H9 (cell line): ENCODE measurements at regions not wholly inside any gene's neighbourhood (a gene's known extent, or its start where the extent isn't known, plus 50 kb on each side); places are given as distances from the start of the nearest gene placed in this dataset.

Experiments used
- DNase-seq: peaks from one replicate; pipeline ENCODE4 v3.0.0-alpha.2; 2017
- H2AFZ ChIP-seq: one replicate; pipeline ENCODE4 v1.6.1; 2013; ENCODE audit warnings: mild to moderate bottlenecking, low read length, control low read depth, moderate library complexity
- H2AK5ac ChIP-seq: 2 replicates; pipeline ENCODE4 v1.6.1; 2013; ENCODE audit warnings: low read length, control low read depth, mixed read lengths; ENCODE audit not compliant: insufficient read length
- H2BK120ac ChIP-seq: one replicate; pipeline ENCODE4 v1.6.1; 2013; ENCODE audit warnings: low read depth, mild to moderate bottlenecking, low read length, control low read depth, inconsistent platforms; ENCODE audit not compliant: poor library complexity, severe bottlenecking
- H2BK12ac ChIP-seq: 2 replicates; pipeline ENCODE4 v1.6.1; 2013; ENCODE audit warnings: low read length, control low read depth, mixed read lengths, low read depth; ENCODE audit not compliant: insufficient read length
- H2BK15ac ChIP-seq: 2 replicates; pipeline ENCODE4 v1.6.1; 2013; ENCODE audit warnings: low read depth, low read length, control low read depth
- H2BK20ac ChIP-seq: one replicate; pipeline ENCODE4 v1.6.1; 2013; ENCODE audit warnings: low read depth, mild to moderate bottlenecking, low read length, control low read depth, inconsistent platforms; ENCODE audit not compliant: poor library complexity, severe bottlenecking
- H2BK5ac ChIP-seq: 2 replicates; pipeline ENCODE4 v1.6.1; 2013; ENCODE audit warnings: low read length, control low read depth, mixed read lengths; ENCODE audit not compliant: insufficient read length
- H3K14ac ChIP-seq: 2 replicates; pipeline ENCODE4 v1.6.1; 2013; ENCODE audit warnings: low read length, control low read depth; ENCODE audit not compliant: insufficient read depth
- H3K18ac ChIP-seq: 2 replicates; pipeline ENCODE4 v1.6.1; 2013; ENCODE audit warnings: low read depth, mild to moderate bottlenecking, mixed read lengths, low read length, control low read depth; ENCODE audit not compliant: insufficient read length
- H3K23ac ChIP-seq: 2 replicates; pipeline ENCODE4 v1.6.1; 2013; ENCODE audit warnings: low read length, control low read depth, mixed read lengths, low read depth; ENCODE audit not compliant: insufficient read length
- H3K23me2 ChIP-seq: 2 replicates; pipeline ENCODE4 v1.6.1; 2013; ENCODE audit warnings: low read depth, mild to moderate bottlenecking, mixed read lengths, low read length, control low read depth; ENCODE audit not compliant: insufficient read length, poor library complexity, severe bottlenecking
- H3K27ac ChIP-seq: 2 replicates; pipeline ENCODE4 v1.5.1; 2013; ENCODE audit warnings: low read length, control low read depth, mixed read lengths, low read depth; ENCODE audit not compliant: insufficient read length
- H3K27me3 ChIP-seq: 2 replicates; pipeline ENCODE4 v1.6.1; 2013; ENCODE audit warnings: low read length, control low read depth, inconsistent platforms; ENCODE audit not compliant: insufficient read depth
- H3K4ac ChIP-seq: 2 replicates; pipeline ENCODE4 v1.6.1; 2013; ENCODE audit warnings: low read depth, mild to moderate bottlenecking, control low read depth, inconsistent platforms, low read length, moderate library complexity
- H3K4me1 ChIP-seq: 2 replicates; pipeline ENCODE4 v1.6.1; 2013; ENCODE audit warnings: low read length, control low read depth, inconsistent platforms; ENCODE audit not compliant: insufficient read depth
- H3K4me2 ChIP-seq: 2 replicates; pipeline ENCODE4 v1.6.1; 2013; ENCODE audit warnings: low read length, control low read depth, mixed read lengths; ENCODE audit not compliant: insufficient read length, insufficient read depth
- H3K56ac ChIP-seq: 2 replicates; pipeline ENCODE4 v1.6.1; 2013; ENCODE audit warnings: low read depth, mild to moderate bottlenecking, mixed read lengths, low read length, control low read depth; ENCODE audit not compliant: insufficient read length
- H3K79me1 ChIP-seq: 2 replicates; pipeline ENCODE4 v1.6.1; 2013; ENCODE audit warnings: low read depth, mild to moderate bottlenecking, moderate library complexity, low read length, control low read depth, inconsistent platforms; ENCODE audit not compliant: insufficient read depth, poor library complexity, severe bottlenecking
- H3K79me2 ChIP-seq: 2 replicates; pipeline ENCODE4 v1.6.1; 2013; ENCODE audit warnings: low read length, control low read depth, inconsistent platforms; ENCODE audit not compliant: insufficient read depth
- H3K9ac ChIP-seq: 2 replicates; pipeline ENCODE4 v1.6.1; 2013; ENCODE audit warnings: low read length, control low read depth, mixed read lengths; ENCODE audit not compliant: insufficient read length; ENCODE audit errors: extremely low read depth
- H3K9me3 ChIP-seq: one replicate; pipeline ENCODE4 v1.6.1; 2013; ENCODE audit warnings: low read depth, low read length, inconsistent platforms; ENCODE audit not compliant: control insufficient read depth
- H3T11ph ChIP-seq: one replicate; pipeline ENCODE4 v1.6.1; 2013; ENCODE audit warnings: mild to moderate bottlenecking, low read length, control low read depth, inconsistent platforms
- H4K20me1 ChIP-seq: one replicate; pipeline ENCODE4 v1.6.1; 2013; ENCODE audit not compliant: control insufficient read depth, insufficient read length, insufficient read depth
- H4K5ac ChIP-seq: 2 replicates; pipeline ENCODE4 v1.6.1; 2013; ENCODE audit warnings: low read depth, mild to moderate bottlenecking, mixed read lengths, low read length, control low read depth; ENCODE audit not compliant: insufficient read length
- H4K8ac ChIP-seq: replicated peaks from 2 replicates; pipeline ENCODE4 v1.6.1; 2013; ENCODE audit warnings: low read length, control low read depth, mixed read lengths, low read depth; ENCODE audit not compliant: insufficient read length
- H4K91ac ChIP-seq: 2 replicates; pipeline ENCODE4 v1.6.1; 2013; ENCODE audit warnings: low read depth, mild to moderate bottlenecking, moderate library complexity, mixed read lengths, low read length, control low read depth; ENCODE audit not compliant: insufficient read length
- H3K27ac Mint-ChIP-seq, 3 experiments: 2 replicates in 2 of 3; 3 replicates in 1 of 3; pipeline ENCODE4 v1.8.0; 2020 to 2021; ENCODE audit warnings: mixed read lengths in 3 of 3, mild to moderate bottlenecking in 1 of 3, moderate library complexity in 1 of 3
- H3K27me3 Mint-ChIP-seq: 2 replicates; pipeline ENCODE4 v1.8.0; 2021; ENCODE audit warnings: low read depth, mild to moderate bottlenecking, moderate library complexity, mixed read lengths
- H3K36me3 Mint-ChIP-seq, 3 experiments: 2 replicates in 2 of 3; 3 replicates in 1 of 3; pipeline ENCODE4 v1.8.0; 2020 to 2021; ENCODE audit warnings: low read depth in 3 of 3, mixed read lengths in 3 of 3; ENCODE audit not compliant: insufficient read depth in 1 of 3
- H3K4me1 Mint-ChIP-seq, 2 experiments: 2 replicates each; pipeline ENCODE4 v1.8.0; 2020; ENCODE audit warnings: mixed read lengths in 2 of 2
- H3K4me3 Mint-ChIP-seq, 2 experiments: 2 replicates in 1 of 2; 3 replicates in 1 of 2; pipeline ENCODE4 v1.8.0; 2020 to 2021; ENCODE audit warnings: mild to moderate bottlenecking in 2 of 2, mixed read lengths in 2 of 2, moderate library complexity in 1 of 2
- H3K9me3 Mint-ChIP-seq, 2 experiments: 2 replicates in 1 of 2; 3 replicates in 1 of 2; pipeline ENCODE4 v1.8.0; 2020; ENCODE audit warnings: mild to moderate bottlenecking in 2 of 2, mixed read lengths in 2 of 2, moderate library complexity in 1 of 2
- CTCF ChIP-seq: fragments of 200-600 bp; sonication (generic); conservative IDR thresholded peaks from 3 replicates; pipeline ENCODE4 v1.8.0; 2021; ENCODE audit warnings: antibody characterized with exemption, mild to moderate bottlenecking
- WGBS: extraction: QIAGEN DNeasy Blood & Tissue Kit; methylation state at CpG from one replicate; pipeline ENCODE4 v1.1.7; 2013; ENCODE audit warnings: missing lambda C conversion rate, low lambda C conversion rate, mixed read lengths; ENCODE audit not compliant: insufficient read length; ENCODE audit errors: extremely low coverage; 5-methylcytosine and 5-hydroxymethylcytosine counted together

DNA sequence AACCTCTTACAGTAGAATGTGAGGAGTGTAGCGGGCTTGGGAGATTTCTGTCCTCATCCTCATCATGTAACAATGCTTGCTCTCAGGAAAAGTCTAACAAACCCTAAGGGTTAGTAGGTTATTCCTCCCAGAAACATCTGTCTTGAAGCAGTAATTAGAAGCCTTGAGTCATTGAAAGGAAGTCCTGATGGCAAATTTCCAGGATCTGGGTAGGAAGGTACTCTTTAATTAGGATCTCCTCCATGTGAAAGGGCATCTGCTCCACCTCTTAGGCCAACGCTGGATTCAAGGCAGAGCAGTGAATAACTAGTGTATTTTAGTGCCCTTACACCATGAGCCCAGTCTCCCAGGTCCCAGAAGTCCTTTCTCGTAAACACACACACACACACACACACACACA, 106.6 kb upstream of the BARHL2 start:
- no peak overlapping the region for H3K23ac ChIP-seq
- H3K18ac ChIP-seq: no peak overlapping the region
- no peaks in the 10 kb centered on the region for H3K79me1 ChIP-seq
- no peak overlapping the region for H3K4me2 ChIP-seq
- H3K56ac ChIP-seq: no peak overlapping the region
- H4K5ac ChIP-seq: no peak overlapping the region
- 0 out of 2 replicates have a peak, but pooled peaks cover 2% of the 10 kb centered on the region for H3K79me2 ChIP-seq
- WGBS: no CpG with 5 or more reads among the region's 3 CpGs
- no peak overlapping the region for H3K4ac ChIP-seq
- Mint-ChIP-seq H3K4me1 (no peaks in the 10 kb centered on the region; a peak in 1 of 4 replicates), H3K9me3 (no peaks in the 10 kb centered on the region), H3K27me3 (peaks cover 31% of the 10 kb centered on the region), H3K4me3 (no peak overlapping the region), H3K36me3 (no peaks in the 10 kb centered on the region), H3K27ac (no peak overlapping the region)
- no peak for TF ChIP-seq CTCF
- no peak overlapping the region for H4K8ac ChIP-seq
- no peak overlapping the region for H2BK120ac ChIP-seq
- H3T11ph ChIP-seq: no peak overlapping the region
- no peak for DNase-seq
- H3K9me3 ChIP-seq: no peaks in the 10 kb centered on the region
- H2AFZ ChIP-seq: no peak overlapping the region
- H4K20me1 ChIP-seq: no peaks in the 10 kb centered on the region
- H2BK5ac ChIP-seq: no peak overlapping the region
- H3K4me1 ChIP-seq: no peaks in the 10 kb centered on the region
- H3K14ac ChIP-seq: no peak overlapping the region
- H2AK5ac ChIP-seq: no peak overlapping the region
- no peak overlapping the region for H3K9ac ChIP-seq
- H3K27me3 ChIP-seq: peaks cover 4% of the 10 kb centered on the region; the same call in 1 of the 2 replicates
- no peak overlapping the region for H4K91ac ChIP-seq
- no peak overlapping the region for H2BK20ac ChIP-seq
- H2BK15ac ChIP-seq: no peak overlapping the region
- H3K23me2 ChIP-seq: no peaks in the 10 kb centered on the region
- H2BK12ac ChIP-seq: no peak overlapping the region
- H3K27ac ChIP-seq: no peak overlapping the region
